Tibial nerve (tissue), 3 donors: ENCODE measurements at regions not wholly inside any gene's neighbourhood (a gene's known extent, or its start where the extent isn't known, plus 50 kb on each side); places are given as distances from the start of the nearest gene placed in this dataset.

Source experiments
- POLR2A ChIP-seq, 2 donors: fragments of 450-650 bp; IDR thresholded peaks; one replicate each; pipeline ENCODE4 v1.6.1; 2017; ENCODE audit warnings: antibody characterized with exemption in 2 of 2, mild to moderate bottlenecking in 2 of 2, moderate library complexity in 2 of 2
- TF ChIP-seq, protein P1 (sequence below), 5 experiments: fragments of 200-600 bp in 3 of 5; fragments of 450-650 bp in 2 of 5; sonication (generic) in 3 of 5; IDR thresholded peaks; one replicate each; pipeline ENCODE4 v1.5.1; 2016 to 2019; ENCODE audit warnings: antibody characterized with exemption in 5 of 5, mild to moderate bottlenecking in 3 of 5, moderate library complexity in 2 of 5

- TF ChIP-seq POLR2A (IDR thresholded peaks at IDR 0.05), result no peak
- TF ChIP-seq, protein P1, sequence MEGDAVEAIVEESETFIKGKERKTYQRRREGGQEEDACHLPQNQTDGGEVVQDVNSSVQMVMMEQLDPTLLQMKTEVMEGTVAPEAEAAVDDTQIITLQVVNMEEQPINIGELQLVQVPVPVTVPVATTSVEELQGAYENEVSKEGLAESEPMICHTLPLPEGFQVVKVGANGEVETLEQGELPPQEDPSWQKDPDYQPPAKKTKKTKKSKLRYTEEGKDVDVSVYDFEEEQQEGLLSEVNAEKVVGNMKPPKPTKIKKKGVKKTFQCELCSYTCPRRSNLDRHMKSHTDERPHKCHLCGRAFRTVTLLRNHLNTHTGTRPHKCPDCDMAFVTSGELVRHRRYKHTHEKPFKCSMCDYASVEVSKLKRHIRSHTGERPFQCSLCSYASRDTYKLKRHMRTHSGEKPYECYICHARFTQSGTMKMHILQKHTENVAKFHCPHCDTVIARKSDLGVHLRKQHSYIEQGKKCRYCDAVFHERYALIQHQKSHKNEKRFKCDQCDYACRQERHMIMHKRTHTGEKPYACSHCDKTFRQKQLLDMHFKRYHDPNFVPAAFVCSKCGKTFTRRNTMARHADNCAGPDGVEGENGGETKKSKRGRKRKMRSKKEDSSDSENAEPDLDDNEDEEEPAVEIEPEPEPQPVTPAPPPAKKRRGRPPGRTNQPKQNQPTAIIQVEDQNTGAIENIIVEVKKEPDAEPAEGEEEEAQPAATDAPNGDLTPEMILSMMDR (IDR thresholded peaks at IDR 0.05), result peak; percentile 72 to 84 (median 80)
These were observed 150.8 kb upstream of the KCNMB2 start for GRCh38 chr3:178385280-178385952.
